Fibroblast of skin of left biceps (primary cell): ENCODE measurements at regions not wholly inside any gene's neighbourhood (a gene's known extent, or its start where the extent isn't known, plus 50 kb on each side); places are given as distances from the start of the nearest gene placed in this dataset.
"Not testable (repeated sequence)": the region's sequence is repeated elsewhere in the genome, so short reads cannot be mapped to it uniquely, and the experiment has no call there.

Experiments
- DNase-seq, 2 experiments: peaks; one replicate each; pipeline ENCODE4 v3.0.0-alpha.2; 2013; ENCODE audit warnings: low read depth in 2 of 2

- DNase-seq, result no peak
Measured at GRCh38 chr1:30001732-30002039, 721.7 kb downstream of the MATN1 start.

GRCh38 chr1:30001011-30001731, 722.2 kb downstream of the MATN1 start:
- DNase-seq, result no peak

GRCh38 chr1:30000266-30000665, 723.1 kb downstream of the MATN1 start:
- no peak for DNase-seq

- DNase-seq, result no peak
Measured at GRCh38 chr1:29999595-29999994, 723.8 kb downstream of the MATN1 start.

GRCh38 chr1:29998686-29999085, 724.7 kb downstream of the MATN1 start:
- DNase-seq, result no peak

GRCh38 chr1:29997818-29998217, 725.6 kb downstream of the MATN1 start:
- not testable (repeated sequence) for DNase-seq

- no peak for DNase-seq
Measured at GRCh38 chr1:29993950-29994349, 729.4 kb downstream of the MATN1 start.

GRCh38 chr1:29991815-29992214, 731.6 kb downstream of the MATN1 start:
- DNase-seq, result no peak

- DNase-seq, result no peak
Measured at GRCh38 chr1:29991025-29991424, 732.4 kb downstream of the MATN1 start.

GRCh38 chr1:29990304-29990703, 733.1 kb downstream of the MATN1 start:
- no peak for DNase-seq

GRCh38 chr1:29986986-29987385, 736.4 kb downstream of the MATN1 start:
- no peak for DNase-seq

- DNase-seq, result no peak
Measured at GRCh38 chr1:29985606-29985945, 737.8 kb downstream of the MATN1 start.

- DNase-seq, result no peak
Measured at GRCh38 chr1:29984862-29985605, 738.4 kb downstream of the MATN1 start.

- DNase-seq, result no peak
Measured at GRCh38 chr1:29984166-29984861, 739.1 kb downstream of the MATN1 start.

GRCh38 chr1:29983321-29983720, 740.1 kb downstream of the MATN1 start:
- no peak for DNase-seq

GRCh38 chr1:29981586-29982239, 741.7 kb downstream of the MATN1 start:
- DNase-seq, result no peak

- DNase-seq, result no peak
Measured at GRCh38 chr1:29977550-29977949, 741.2 kb downstream of the PTPRU start.

GRCh38 chr1:29975036-29975694, 738.8 kb downstream of the PTPRU start:
- peak; percentile 10 to 11 for DNase-seq

- DNase-seq, result peak; percentile 23 to 40
Measured at GRCh38 chr1:29974316-29974724, 738.0 kb downstream of the PTPRU start.

GRCh38 chr1:29973406-29973805, 737.1 kb downstream of the PTPRU start:
- no peak for DNase-seq

GRCh38 chr1:29972421-29973053, 736.2 kb downstream of the PTPRU start:
- DNase-seq, result no peak
